ENCODE measurements at regions not wholly inside any gene's neighbourhood (a gene's known extent, or its start where the extent isn't known, plus 50 kb on each side); places are given as distances from the start of the nearest gene placed in this dataset.

- TF ChIP-seq, protein P1, sequence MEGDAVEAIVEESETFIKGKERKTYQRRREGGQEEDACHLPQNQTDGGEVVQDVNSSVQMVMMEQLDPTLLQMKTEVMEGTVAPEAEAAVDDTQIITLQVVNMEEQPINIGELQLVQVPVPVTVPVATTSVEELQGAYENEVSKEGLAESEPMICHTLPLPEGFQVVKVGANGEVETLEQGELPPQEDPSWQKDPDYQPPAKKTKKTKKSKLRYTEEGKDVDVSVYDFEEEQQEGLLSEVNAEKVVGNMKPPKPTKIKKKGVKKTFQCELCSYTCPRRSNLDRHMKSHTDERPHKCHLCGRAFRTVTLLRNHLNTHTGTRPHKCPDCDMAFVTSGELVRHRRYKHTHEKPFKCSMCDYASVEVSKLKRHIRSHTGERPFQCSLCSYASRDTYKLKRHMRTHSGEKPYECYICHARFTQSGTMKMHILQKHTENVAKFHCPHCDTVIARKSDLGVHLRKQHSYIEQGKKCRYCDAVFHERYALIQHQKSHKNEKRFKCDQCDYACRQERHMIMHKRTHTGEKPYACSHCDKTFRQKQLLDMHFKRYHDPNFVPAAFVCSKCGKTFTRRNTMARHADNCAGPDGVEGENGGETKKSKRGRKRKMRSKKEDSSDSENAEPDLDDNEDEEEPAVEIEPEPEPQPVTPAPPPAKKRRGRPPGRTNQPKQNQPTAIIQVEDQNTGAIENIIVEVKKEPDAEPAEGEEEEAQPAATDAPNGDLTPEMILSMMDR (IDR thresholded peaks at IDR 0.05), result no peak
Observed at GRCh38 chr4:43241104-43241503, 348.6 kb downstream of the GRXCR1 start.

GRCh38 chr4:43242606-43243005, 350.1 kb downstream of the GRXCR1 start:
- no peaks in the 10 kb centered on the region for H3K27me3 ChIP-seq
- no peak for ATAC-seq
- no peaks in the 10 kb centered on the region for H3K9me3 ChIP-seq
- TF ChIP-seq, protein P1 (IDR thresholded peaks at IDR 0.05), result no peak
- no peaks in the 10 kb centered on the region for H3K36me3 ChIP-seq
- DNase-seq, result no peak
- H3K4me3 ChIP-seq, result no peak overlapping the region
- no peak overlapping the region for H3K27ac ChIP-seq
- WGBS, 2 donors, result 37 to 49% methylated on average over 2 of the region's 2 CpGs
- no peak for FAIRE-seq
- no peaks in the 10 kb centered on the region for H3K4me1 ChIP-seq
- intact Hi-C loops (cut with DNase I), result no loop called here

More at GRCh38 chr4:43241104-43241503, 348.6 kb downstream of the GRXCR1 start:
- no peak overlapping the region for H3K4me3 ChIP-seq
- no peaks in the 10 kb centered on the region for H3K4me1 ChIP-seq
- H3K9me3 ChIP-seq, result no peaks in the 10 kb centered on the region
- FAIRE-seq (no peak), DNase-seq (no peak), ATAC-seq (no peak)
- H3K27ac ChIP-seq, result no peak overlapping the region
- intact Hi-C loops (cut with DNase I), result no loop called here
- no peaks in the 10 kb centered on the region for H3K27me3 ChIP-seq
- H3K36me3 ChIP-seq, result no peaks in the 10 kb centered on the region

DNA sequence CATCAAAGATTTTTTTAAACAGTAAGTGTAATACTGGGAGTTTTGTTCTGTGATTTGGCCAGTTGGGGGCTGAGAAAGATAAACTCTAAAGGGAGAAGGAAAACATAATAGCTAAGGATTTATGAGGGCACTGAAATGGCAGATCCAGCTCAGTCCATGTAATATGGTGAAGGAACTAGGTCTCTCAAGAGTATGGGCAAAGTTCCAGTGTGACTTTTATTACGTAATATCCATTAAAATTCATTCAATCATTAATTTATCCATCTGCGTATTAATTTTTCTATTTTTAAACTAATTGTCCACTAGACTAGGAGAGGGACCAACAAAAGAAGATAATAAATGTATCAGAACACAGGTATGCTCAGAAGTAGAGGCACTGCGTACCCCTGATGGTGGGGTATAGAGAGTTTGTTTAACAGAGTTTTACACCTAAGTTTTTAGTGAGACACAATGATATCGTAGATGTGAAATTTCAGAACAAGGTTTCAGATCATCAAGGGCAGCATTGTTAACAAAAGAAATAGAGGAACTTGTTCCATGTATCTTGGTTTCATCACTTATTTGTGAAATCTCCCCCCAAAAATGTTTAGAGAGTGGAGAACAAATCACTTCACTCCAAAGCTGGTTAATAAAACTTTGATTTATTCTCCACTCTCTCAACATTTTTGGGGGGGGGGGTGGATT, 351.1 kb downstream of the GRXCR1 start:
- intact Hi-C loops (cut with DNase I), result no loop called here
- no peak overlapping the region for H3K4me3 ChIP-seq
- FAIRE-seq (no peak), ATAC-seq (no peak), DNase-seq (no peak)
- no peak overlapping the region for H3K27ac ChIP-seq
- H3K36me3 ChIP-seq, result no peaks in the 10 kb centered on the region
- no peaks in the 10 kb centered on the region for H3K4me1 ChIP-seq
- 66 to 79% methylated on average over 4 of the region's 4 CpGs for WGBS, 2 donors
- TF ChIP-seq, protein P1 (IDR thresholded peaks at IDR 0.05), result no peak
- no peaks in the 10 kb centered on the region for H3K27me3 ChIP-seq
- H3K9me3 ChIP-seq, result no peaks in the 10 kb centered on the region

- no peaks in the 10 kb centered on the region for H3K9me3 ChIP-seq
- DNase-seq (no peak), FAIRE-seq (no peak), ATAC-seq (no peak)
- H3K4me3 ChIP-seq, result no peak overlapping the region
- no peaks in the 10 kb centered on the region for H3K27me3 ChIP-seq
- no peaks in the 10 kb centered on the region for H3K36me3 ChIP-seq
- TF ChIP-seq, protein P1 (IDR thresholded peaks at IDR 0.05), result no peak
- H3K27ac ChIP-seq, result no peak overlapping the region
- 23 to 27% methylated on average over 1 of the region's 1 CpG for WGBS, 2 donors
- intact Hi-C loops (cut with DNase I), result no loop called here
- H3K4me1 ChIP-seq, result no peaks in the 10 kb centered on the region
Observed at GRCh38 chr4:43244688-43245382, 352.3 kb downstream of the GRXCR1 start.

DNA sequence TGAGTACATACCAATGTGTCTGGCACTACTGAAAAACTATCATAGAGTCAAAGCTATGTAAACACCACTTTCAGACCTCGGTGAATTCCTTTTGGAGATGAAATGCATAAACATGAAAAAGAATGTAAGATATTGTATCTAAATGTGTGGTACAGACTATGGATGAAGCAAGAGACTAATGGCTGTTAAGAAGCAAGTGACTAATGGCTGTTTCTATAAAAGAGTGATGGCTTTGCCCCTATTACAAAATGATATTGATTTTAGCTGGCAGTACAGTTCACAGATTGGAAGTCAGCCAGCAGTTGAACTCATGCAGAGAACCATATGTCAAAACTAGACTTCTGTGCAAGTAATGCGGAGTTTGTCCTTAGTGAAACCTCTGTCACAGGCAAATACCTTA, 359.3 kb downstream of the GRXCR1 start:
- H3K9me3 ChIP-seq, result no peaks in the 10 kb centered on the region
- TF ChIP-seq, protein P1 (IDR thresholded peaks at IDR 0.05), result no peak
- H3K27me3 ChIP-seq, result no peaks in the 10 kb centered on the region
- intact Hi-C loops (cut with DNase I), result no loop called here
- DNase-seq (peak in 2 of 6 donors; percentile 4 to 15), FAIRE-seq (no peak), ATAC-seq (peak in 1 of 4 donors; percentile 30)
- 13 to 18% methylated on average over 2 of the region's 2 CpGs for WGBS, 2 donors
- no peaks in the 10 kb centered on the region for H3K4me1 ChIP-seq
- H3K4me3 ChIP-seq, result no peak overlapping the region
- no peaks in the 10 kb centered on the region for H3K36me3 ChIP-seq
- no peak overlapping the region for H3K27ac ChIP-seq

Measured in pancreas (tissue), 10 donors.